MM.1S (cell line): ENCODE measurements at regions not wholly inside any gene's neighbourhood (a gene's known extent, or its start where the extent isn't known, plus 50 kb on each side); places are given as distances from the start of the nearest gene placed in this dataset.

ENCODE experiments used
- DNase-seq: peaks from one replicate; pipeline ENCODE4 v3.0.0-alpha.2; 2015
- H2AFZ ChIP-seq: fragments of 300-600 bp; sonication (generic); 2 replicates; pipeline ENCODE4 v1.6.0; 2016; ENCODE audit warnings: antibody characterized with exemption, low read length
- H3F3A ChIP-seq: fragments of 300-600 bp; sonication (generic); 2 replicates; pipeline ENCODE4 v1.6.1; 2016; ENCODE audit warnings: mild to moderate bottlenecking, antibody characterized with exemption, low read length, moderate library complexity, mixed read lengths; ENCODE audit not compliant: insufficient read depth
- H3K27ac ChIP-seq: fragments of 300-600 bp; sonication (generic); 2 replicates; pipeline ENCODE4 v1.5.1; 2016; ENCODE audit warnings: mild to moderate bottlenecking, low read length
- H3K27me3 ChIP-seq: fragments of 300-600 bp; sonication (generic); replicated peaks from 2 replicates; pipeline ENCODE4 v1.6.0; 2016; ENCODE audit warnings: low read length; ENCODE audit not compliant: insufficient read depth
- H3K36me3 ChIP-seq: fragments of 300-600 bp; sonication (generic); replicated peaks from 2 replicates; pipeline ENCODE4 v1.6.1; 2016; ENCODE audit warnings: mild to moderate bottlenecking, low read length, mixed read lengths; ENCODE audit not compliant: insufficient read depth
- H3K4me1 ChIP-seq: fragments of 300-600 bp; sonication (generic); 2 replicates; pipeline ENCODE4 v1.6.1; 2016; ENCODE audit warnings: low read length, mixed read lengths
- H3K4me2 ChIP-seq: fragments of 300-600 bp; sonication (generic); 2 replicates; pipeline ENCODE4 v1.6.0; 2016; ENCODE audit warnings: low read depth, low read length
- H3K4me3 ChIP-seq: fragments of 300-600 bp; sonication (generic); 2 replicates; pipeline ENCODE4 v1.5.1; 2016; ENCODE audit warnings: low read length, mixed read lengths
- H3K79me2 ChIP-seq: fragments of 300-600 bp; sonication (generic); 2 replicates; pipeline ENCODE4 v1.6.1; 2016; ENCODE audit warnings: mixed run types, low read length, mixed read lengths
- H3K9ac ChIP-seq: fragments of 300-600 bp; sonication (generic); 2 replicates; pipeline ENCODE4 v1.6.1; 2016; ENCODE audit warnings: low read length, mixed read lengths
- H3K9me2 ChIP-seq: fragments of 300-600 bp; sonication (generic); replicated peaks from 2 replicates; pipeline ENCODE4 v1.6.1; 2016; ENCODE audit warnings: mild to moderate bottlenecking, low read length, mixed read lengths; ENCODE audit not compliant: insufficient read depth
- H3K9me3 ChIP-seq: fragments of 300-600 bp; sonication (generic); replicated peaks from 2 replicates; pipeline ENCODE4 v1.6.1; 2016; ENCODE audit warnings: mild to moderate bottlenecking, low read length, mixed read lengths; ENCODE audit not compliant: insufficient read depth
- H4K20me1 ChIP-seq: fragments of 300-600 bp; sonication (generic); 2 replicates; pipeline ENCODE4 v1.6.1; 2016; ENCODE audit warnings: mild to moderate bottlenecking, low read length, moderate library complexity, mixed read lengths; ENCODE audit not compliant: insufficient read depth
- EZH2 ChIP-seq: fragments of 300-600 bp; sonication (generic); optimal IDR thresholded peaks from 2 replicates; pipeline ENCODE3; 2017; ENCODE audit warnings: low read depth, mild to moderate bottlenecking, antibody characterized with exemption, low read length, mixed read lengths
- EZH2phosphoT487 ChIP-seq: fragments of 300-600 bp; sonication (generic); IDR thresholded peaks from 2 replicates; pipeline ENCODE4 v1.6.1; 2018; ENCODE audit warnings: antibody characterized with exemption, low read length
- TF ChIP-seq, protein P1 (sequence below): fragments of 300-600 bp; sonication (generic); IDR thresholded peaks from 2 replicates; pipeline ENCODE4 v1.5.1; 2016; ENCODE audit warnings: antibody characterized with exemption, low read length, mixed read lengths

DNA sequence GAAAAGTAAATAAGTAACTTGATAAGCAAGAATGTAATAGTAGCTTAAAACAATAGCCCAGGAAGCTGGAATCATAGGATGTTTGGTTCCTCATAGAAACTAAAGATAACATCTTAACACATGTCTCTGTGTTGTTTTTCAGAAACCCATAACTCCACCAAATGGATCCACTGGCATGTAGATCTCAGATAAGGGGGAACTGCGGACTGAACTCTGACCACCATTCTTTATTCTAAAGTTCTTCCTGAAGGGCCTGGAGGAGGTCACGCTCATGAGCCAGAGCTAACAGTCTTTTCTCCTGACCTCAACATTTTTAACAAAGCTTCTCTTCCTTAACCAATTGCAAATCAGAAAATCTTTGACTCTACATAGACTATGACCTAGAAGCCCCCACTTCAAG, 101.9 kb downstream of the SOX14 start:
- Histone ChIP-seq H3K36me3 (no peaks in the 10 kb centered on the region), H3K4me3 (no peak overlapping the region), H3K4me1 (no peaks in the 10 kb centered on the region), H3K79me2 (no peaks in the 10 kb centered on the region), H3K27me3 (no peaks in the 10 kb centered on the region), H2AFZ (no peak overlapping the region), H3K9ac (no peak overlapping the region), H4K20me1 (no peaks in the 10 kb centered on the region), H3F3A (no peaks in the 10 kb centered on the region), H3K9me2 (no peaks in the 10 kb centered on the region), H3K27ac (no peak overlapping the region), H3K4me2 (no peak overlapping the region), H3K9me3 (no peaks in the 10 kb centered on the region)
- TF ChIP-seq, protein P1, sequence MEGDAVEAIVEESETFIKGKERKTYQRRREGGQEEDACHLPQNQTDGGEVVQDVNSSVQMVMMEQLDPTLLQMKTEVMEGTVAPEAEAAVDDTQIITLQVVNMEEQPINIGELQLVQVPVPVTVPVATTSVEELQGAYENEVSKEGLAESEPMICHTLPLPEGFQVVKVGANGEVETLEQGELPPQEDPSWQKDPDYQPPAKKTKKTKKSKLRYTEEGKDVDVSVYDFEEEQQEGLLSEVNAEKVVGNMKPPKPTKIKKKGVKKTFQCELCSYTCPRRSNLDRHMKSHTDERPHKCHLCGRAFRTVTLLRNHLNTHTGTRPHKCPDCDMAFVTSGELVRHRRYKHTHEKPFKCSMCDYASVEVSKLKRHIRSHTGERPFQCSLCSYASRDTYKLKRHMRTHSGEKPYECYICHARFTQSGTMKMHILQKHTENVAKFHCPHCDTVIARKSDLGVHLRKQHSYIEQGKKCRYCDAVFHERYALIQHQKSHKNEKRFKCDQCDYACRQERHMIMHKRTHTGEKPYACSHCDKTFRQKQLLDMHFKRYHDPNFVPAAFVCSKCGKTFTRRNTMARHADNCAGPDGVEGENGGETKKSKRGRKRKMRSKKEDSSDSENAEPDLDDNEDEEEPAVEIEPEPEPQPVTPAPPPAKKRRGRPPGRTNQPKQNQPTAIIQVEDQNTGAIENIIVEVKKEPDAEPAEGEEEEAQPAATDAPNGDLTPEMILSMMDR, result no peak
- TF ChIP-seq EZH2phosphoT487 (no peak), EZH2 (no peak)
- DNase-seq, result no peak

DNA sequence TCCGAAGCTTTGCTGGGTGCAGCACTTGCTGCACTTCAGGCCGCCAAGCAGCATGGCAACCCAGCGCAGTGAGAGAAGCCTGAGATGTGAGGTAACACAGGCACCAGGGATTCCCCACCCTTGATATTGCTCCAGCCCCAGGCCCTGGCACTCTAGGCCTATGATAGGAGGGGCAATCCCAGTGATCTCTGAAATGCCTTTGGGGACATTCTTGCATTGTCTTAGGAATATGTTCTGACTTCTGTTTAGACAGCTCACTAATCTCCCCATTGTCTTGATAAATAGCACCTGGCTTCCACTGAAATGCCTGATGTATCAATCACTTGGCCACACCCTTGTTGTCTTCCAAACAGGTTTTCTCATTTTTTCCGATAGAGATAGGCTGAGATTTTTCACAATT, 102.8 kb downstream of the SOX14 start:
- no peaks in the 10 kb centered on the region for H3K79me2 ChIP-seq
- no peak overlapping the region for H3K9ac ChIP-seq
- no peak for DNase-seq
- H3K9me2 ChIP-seq, result no peaks in the 10 kb centered on the region
- H2AFZ ChIP-seq, result no peak overlapping the region
- H4K20me1 ChIP-seq, result no peaks in the 10 kb centered on the region
- H3K9me3 ChIP-seq, result no peaks in the 10 kb centered on the region
- H3K4me3 ChIP-seq, result no peak overlapping the region
- TF ChIP-seq EZH2 (no peak), EZH2phosphoT487 (no peak)
- TF ChIP-seq, protein P1, result no peak
- no peaks in the 10 kb centered on the region for H3K36me3 ChIP-seq
- H3K27me3 ChIP-seq, result no peaks in the 10 kb centered on the region
- H3K27ac ChIP-seq, result no peak overlapping the region
- H3K4me1 ChIP-seq, result no peaks in the 10 kb centered on the region
- no peaks in the 10 kb centered on the region for H3F3A ChIP-seq
- no peak overlapping the region for H3K4me2 ChIP-seq

DNA sequence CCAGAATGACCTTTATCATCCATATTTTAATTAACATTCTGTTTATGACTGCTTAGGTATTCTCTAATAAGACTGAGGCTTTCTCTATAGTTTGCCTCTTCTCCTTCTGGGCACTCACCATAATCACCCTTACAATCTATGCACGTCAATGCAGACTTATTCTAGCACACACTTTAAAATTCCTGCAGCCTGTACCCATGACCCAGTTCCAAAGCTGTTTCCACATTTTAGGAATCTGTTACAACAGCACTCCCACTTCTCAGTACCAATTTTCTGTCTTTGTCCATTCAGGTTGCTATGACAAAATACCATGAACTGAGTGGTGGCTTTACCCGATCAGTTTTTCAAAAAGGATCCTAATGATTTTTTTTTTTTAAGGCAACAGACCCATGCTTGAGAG, 103.5 kb downstream of the SOX14 start:
- Histone ChIP-seq H3F3A (no peaks in the 10 kb centered on the region), H3K4me1 (no peaks in the 10 kb centered on the region)
- TF ChIP-seq, protein P1, result no peak
- TF ChIP-seq EZH2phosphoT487 (no peak), EZH2 (no peak)

More for the DNA sequence above, 103.5 kb downstream of the SOX14 start:
- no peak overlapping the region for H3K4me3 ChIP-seq
- H3K4me2 ChIP-seq, result no peak overlapping the region
- H3K36me3 ChIP-seq, result no peaks in the 10 kb centered on the region
- H3K9me3 ChIP-seq, result no peaks in the 10 kb centered on the region
- H3K27me3 ChIP-seq, result no peaks in the 10 kb centered on the region
- H3K79me2 ChIP-seq, result no peaks in the 10 kb centered on the region
- no peak for DNase-seq
- H4K20me1 ChIP-seq, result no peaks in the 10 kb centered on the region
- no peak overlapping the region for H3K9ac ChIP-seq
- H3K9me2 ChIP-seq, result no peaks in the 10 kb centered on the region
- H2AFZ ChIP-seq, result no peak overlapping the region
- no peak overlapping the region for H3K27ac ChIP-seq
